Inflammatory macrophage treated with lipopolysaccharide for 1 hour (primary cell): ENCODE measurements at regions not wholly inside any gene's neighbourhood (a gene's known extent, or its start where the extent isn't known, plus 50 kb on each side); places are given as distances from the start of the nearest gene placed in this dataset.

Source experiments
- DNase-seq, 2 donors: peaks; one replicate each; pipeline ENCODE4 v3.0.0-alpha.2; 2020 to 2022

DNA sequence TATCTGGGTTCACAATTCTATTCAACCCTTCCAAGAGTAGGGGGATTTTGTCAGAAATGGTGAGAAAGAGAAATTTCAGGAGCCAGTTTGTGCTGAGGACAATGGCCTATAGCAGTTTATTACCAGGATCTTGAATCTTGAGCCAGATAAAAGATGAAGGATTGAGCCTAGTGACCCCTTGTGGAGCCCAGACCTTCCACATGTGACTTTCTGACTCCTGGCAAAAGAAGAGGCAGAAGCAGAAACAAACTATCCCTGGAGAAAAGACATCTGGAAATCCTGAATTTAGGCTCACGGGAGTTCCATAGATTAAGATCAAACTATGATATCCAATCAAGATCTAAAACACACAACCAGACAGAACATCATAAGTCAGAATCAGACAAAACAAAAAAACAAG lies 60.9 kb upstream of the CHRM2 start:
- no peak for DNase-seq

DNA sequence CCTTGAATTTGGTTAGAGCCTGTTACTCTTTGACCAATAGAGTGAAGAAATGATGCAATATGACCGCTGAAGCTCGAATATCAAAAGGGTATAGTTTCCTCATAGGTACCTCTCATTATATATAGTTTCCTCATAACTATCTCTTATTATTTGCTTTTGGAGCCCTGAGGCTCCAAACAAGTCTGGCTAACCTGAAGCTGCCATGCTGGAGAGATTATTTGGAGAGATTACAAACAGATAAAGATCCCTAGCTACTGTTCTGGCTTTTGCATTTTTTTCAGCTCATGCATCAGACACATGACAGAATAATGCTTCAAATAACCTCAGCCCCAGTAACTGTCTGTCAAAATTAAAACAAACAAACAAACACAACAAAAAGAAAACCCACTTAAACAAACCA lies 65.4 kb upstream of the CHRM2 start:
- no peak for DNase-seq

- DNase-seq = no peak
Observed at GRCh38 chr7:136783934-136784333, 84.5 kb upstream of the CHRM2 start.

- DNase-seq = no peak
Observed at GRCh38 chr7:136741941-136742340, 126.5 kb upstream of the CHRM2 start.

DNA sequence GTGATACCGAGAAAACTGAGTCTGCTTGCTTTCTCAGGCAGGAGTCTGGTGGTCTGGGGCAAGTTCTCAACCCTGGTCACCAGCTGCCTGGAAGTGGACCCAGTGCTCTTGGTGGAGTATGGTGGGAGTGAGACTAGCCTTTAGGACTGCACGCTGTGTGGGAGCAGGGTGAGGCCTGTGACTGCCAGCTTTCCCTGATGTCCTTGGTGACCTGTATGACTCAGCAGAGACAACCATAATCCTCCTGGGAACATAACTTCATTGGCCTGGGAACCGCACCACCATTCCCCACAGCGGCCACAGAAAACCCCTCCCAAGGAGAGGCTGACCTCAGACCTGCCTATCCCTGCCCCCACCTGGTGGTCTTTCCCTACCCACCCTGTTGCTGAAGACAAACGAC lies 139.5 kb upstream of the CHRM2 start:
- DNase-seq = no peak

DNA sequence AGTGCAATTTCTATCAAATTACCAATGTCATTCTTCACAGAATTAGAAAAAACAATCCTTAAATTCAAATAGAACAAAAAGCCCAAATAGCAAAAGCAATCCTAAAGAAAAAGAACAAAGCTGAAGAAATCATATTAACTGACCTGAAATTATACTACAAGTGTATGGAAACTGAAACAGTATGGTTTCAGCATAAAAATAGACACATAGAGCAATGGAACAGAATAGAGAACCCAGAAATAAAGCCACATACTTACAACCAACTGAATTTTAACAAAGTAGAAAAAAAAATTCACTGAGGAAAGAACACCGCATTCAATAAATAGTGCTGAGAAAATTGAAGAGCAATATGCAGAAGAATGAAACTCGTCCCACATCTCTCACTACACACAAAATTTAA lies 142.0 kb upstream of the CHRM2 start:
- no peak for DNase-seq

DNA sequence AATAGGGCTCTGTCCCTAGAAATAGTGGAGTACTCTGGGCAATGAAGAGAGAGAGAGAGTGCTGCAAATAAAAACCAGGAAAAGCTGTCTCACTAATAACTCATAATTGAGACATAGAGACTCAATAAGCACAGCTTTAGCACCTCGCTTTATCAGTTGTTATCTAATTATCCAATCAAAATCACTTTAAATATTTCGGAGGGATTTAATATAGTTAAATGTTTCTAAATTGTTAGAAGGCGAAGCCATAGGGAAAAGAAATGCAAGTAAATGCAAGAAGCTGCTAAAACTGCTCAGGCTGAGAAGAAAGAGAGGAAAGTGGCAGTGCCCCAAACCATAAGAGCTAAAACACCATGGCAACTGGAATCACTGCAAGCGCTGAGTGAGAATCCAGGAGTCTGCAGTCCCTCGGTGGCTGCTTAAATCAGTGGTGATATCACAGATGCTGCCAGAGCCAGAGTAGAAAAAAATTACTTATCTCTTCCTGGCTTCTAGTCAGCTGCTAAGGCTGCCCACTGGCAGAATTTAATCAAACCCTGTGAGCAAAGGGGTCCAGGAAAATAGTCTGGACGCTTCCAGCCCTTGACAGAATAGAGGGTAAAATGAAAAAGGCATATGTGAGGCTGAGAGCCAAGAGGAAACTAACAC lies 150.4 kb upstream of the CHRM2 start:
- DNase-seq = no peak

DNA sequence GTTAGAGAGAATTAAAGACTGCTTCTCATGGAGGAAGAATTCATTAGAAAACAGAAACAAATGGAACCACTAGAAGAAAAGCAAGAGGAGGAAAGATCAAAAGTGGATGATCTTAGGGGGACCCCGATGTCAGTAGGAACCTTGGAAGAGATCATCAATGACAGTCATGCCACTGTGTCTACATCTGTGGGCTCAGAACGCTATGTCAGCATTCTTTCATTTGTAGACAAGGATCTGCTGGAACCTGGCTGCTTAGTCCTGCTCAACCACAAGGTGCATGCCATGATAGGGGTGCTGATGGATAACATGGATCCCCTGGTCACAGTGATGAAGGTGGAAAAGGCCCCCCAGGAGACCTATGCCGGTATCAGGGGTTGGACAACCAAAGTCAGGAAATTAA lies 154.4 kb upstream of the CHRM2 start:
- DNase-seq = no peak

GRCh38 chr7:136710751-136711150 lies 157.7 kb upstream of the CHRM2 start:
- DNase-seq = no peak

GRCh38 chr7:136709876-136710275 lies 158.6 kb upstream of the CHRM2 start:
- no peak for DNase-seq

- no peak for DNase-seq
Observed at GRCh38 chr7:136702913-136703312, 165.5 kb upstream of the CHRM2 start.

- DNase-seq = no peak
Observed at GRCh38 chr7:136698977-136699376, 169.5 kb upstream of the CHRM2 start.

DNA sequence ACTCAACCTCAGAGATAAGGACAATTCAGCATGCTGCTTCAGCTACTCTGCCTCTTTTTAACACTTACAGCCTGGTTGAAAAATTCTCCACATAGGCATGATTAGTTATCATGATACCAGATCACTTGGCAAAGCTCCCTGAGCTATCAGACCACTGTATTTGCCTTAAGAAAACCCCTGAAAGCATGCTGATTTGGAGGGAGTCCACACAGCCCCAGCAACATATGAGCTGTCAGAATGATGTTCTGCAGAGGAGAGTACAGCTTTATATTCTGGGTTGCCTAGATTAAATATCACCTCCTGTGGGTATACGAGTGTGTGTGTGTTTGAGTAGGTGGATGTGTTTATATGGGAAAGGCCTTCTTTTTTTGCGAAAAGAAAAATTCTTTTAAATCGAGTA lies 170.2 kb upstream of the CHRM2 start:
- DNase-seq = no peak

- DNase-seq = no peak
Observed at GRCh38 chr7:136697271-136697670, 171.2 kb upstream of the CHRM2 start.

DNA sequence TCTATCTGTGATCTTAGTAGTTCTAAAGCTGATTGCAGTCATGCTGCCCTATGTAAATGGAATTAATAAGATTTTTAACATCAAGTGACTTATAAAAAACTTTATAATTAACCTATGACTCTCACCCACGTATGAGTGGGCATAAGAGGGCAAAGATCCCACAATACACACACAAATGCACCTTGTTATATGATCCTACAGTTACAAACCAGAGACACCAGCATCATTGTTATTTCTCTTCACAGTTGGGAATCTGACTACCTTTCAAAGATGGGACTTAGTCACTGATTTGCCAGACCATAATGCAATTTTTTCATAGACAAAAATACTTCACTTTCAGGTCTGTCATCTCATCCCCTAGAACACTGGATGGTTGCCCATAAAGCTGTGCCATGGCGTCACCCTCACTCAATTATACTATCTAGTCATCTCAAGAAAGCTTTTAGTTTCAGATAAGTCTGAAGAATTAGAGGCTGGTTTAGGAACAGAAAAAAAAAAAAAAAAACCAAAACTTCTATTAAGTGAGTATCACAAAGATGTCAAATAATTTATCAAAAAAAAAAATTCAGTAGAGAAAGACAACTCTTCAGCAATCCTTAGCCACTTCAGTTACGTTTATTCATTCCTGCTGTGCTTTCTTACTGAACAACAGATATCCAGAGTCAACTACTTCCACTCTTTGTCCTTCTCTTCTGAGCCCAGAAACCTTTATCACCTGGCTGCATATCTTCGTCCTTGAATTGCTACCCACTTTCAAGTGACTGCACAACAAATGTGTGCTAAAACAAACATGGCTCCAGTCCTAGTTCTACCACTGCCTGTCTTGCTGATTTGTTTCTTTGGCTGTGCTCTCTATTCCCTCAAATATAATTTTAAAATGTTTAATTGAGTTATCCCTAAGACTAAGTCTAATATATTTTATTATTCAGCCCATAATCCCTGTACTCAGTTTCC lies 175.0 kb upstream of the CHRM2 start:
- no peak for DNase-seq

- DNase-seq = no peak
Observed at GRCh38 chr7:136692221-136692620, 176.2 kb upstream of the CHRM2 start.

GRCh38 chr7:136688601-136689000 lies 179.9 kb upstream of the CHRM2 start:
- no peak for DNase-seq

GRCh38 chr7:136687693-136688322 lies 180.6 kb upstream of the CHRM2 start:
- DNase-seq = peak; percentile 4 to 47

GRCh38 chr7:136685501-136686173 lies 182.8 kb upstream of the CHRM2 start:
- DNase-seq = no peak

DNA sequence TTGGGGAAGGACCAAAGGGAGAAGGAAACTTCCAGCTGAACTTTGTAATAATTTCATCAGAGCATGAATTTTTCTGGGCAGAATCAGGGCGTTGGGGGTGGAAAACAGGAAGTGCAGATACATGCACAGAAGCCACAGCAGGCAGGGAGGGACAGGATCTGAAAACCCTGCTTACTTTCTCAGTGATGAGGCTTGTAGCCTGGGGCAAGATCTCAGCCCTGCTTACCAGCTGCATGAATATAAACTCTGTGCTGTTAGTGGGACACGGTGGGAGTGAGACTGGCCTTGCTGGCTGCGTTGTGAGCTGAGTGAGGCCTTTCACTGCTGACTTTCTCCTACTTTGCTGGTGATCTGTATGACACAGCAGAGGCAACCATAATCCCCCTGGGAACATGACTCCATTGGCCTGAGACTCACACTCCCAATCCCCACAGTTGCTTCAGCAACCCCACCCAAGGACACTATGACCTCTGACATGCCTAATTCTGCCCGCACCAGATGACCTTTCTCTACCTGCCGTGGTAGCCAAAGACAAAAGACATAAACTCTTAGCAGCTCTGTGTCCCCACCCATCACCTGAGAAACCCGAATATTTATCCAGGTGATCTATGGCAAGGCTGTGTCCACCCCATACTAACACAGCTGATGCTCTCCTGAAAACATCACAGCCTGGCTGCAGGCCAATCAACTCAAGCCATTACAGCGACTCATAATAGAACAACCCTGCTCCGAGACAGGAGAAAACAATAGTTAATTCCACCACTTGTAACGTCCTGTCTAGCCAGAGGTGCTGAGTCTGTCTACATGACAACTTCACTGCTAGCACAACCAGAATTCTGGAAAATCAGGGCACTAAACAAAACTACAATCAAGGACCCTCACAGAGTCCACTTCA lies 190.7 kb upstream of the CHRM2 start:
- no peak for DNase-seq

GRCh38 chr7:136667584-136667983 lies 200.9 kb upstream of the CHRM2 start:
- DNase-seq = no peak

DNA sequence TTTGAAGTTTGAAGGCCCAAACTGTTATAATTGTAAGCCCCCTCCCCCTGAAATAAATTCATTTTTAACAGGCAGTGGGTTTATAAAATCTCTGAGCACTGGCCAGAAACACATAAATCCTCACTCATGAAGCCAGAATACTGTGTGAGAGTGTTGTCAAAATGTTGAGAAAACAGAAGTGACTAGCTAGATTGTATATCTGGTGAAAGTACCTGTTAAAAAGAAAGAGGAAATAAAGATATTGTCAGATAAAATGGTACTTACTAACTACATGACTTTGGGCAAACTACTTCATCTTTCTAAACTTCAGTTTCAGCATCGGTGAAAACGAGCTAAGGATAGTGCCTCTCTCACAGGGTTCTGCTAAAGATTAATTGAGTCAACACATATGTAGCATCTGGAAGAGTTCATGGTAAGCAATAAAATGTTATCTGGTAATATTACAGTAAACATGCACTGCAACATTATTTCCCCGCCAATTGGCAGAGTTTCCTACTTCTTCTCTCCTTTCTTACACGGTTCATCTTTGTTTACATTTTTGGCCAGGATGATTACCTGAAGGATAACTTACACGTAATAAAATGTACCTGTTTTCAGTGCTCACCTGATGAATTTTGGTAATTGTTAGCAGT lies 202.5 kb upstream of the CHRM2 start:
- no peak for DNase-seq
